ENCODE measurements at regions not wholly inside any gene's neighbourhood (a gene's known extent, or its start where the extent isn't known, plus 50 kb on each side); places are given as distances from the start of the nearest gene placed in this dataset.

DNA sequence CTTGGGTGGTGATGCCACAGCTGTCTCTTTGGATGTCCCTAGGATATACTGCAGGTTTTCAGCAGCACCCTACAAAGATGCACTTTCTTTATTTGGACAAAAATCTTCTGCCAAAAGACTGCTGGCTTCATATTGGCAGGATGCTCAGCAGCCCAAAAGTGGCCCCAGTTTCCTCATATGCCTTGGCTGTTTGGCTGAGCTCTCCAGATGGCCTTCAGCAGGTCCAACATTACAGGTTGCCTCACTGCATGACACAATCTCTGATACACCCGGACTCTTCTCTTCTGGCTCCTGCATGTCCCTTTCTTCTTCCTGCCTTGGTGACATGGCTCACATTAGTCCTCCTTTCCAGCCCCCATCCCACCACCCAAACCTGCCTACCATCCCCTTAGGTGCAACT is 323.7 kb upstream of the CDH4 start:
- TF ChIP-seq HDAC2 (IDR thresholded peaks at IDR 0.05) (no peak), POLR2A (IDR thresholded peaks at IDR 0.05; ENCODE audit: low read length) (no peak), RCOR1 (IDR thresholded peaks at IDR 0.05; ENCODE audit: low read depth, low read length) (no peak), JUN (IDR thresholded peaks at IDR 0.05) (no peak), CEBPB (IDR thresholded peaks at IDR 0.05) (no peak), CBX2 (IDR thresholded peaks at IDR 0.05; ENCODE audit: borderline replicate concordance, low read depth) (no peak)
- TF ChIP-seq, protein P1, sequence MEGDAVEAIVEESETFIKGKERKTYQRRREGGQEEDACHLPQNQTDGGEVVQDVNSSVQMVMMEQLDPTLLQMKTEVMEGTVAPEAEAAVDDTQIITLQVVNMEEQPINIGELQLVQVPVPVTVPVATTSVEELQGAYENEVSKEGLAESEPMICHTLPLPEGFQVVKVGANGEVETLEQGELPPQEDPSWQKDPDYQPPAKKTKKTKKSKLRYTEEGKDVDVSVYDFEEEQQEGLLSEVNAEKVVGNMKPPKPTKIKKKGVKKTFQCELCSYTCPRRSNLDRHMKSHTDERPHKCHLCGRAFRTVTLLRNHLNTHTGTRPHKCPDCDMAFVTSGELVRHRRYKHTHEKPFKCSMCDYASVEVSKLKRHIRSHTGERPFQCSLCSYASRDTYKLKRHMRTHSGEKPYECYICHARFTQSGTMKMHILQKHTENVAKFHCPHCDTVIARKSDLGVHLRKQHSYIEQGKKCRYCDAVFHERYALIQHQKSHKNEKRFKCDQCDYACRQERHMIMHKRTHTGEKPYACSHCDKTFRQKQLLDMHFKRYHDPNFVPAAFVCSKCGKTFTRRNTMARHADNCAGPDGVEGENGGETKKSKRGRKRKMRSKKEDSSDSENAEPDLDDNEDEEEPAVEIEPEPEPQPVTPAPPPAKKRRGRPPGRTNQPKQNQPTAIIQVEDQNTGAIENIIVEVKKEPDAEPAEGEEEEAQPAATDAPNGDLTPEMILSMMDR (IDR thresholded peaks at IDR 0.05): no peak
